HG02970 (cell line): ENCODE measurements at regions not wholly inside any gene's neighbourhood (a gene's known extent, or its start where the extent isn't known, plus 50 kb on each side); places are given as distances from the start of the nearest gene placed in this dataset.

ENCODE experiments used
- ATAC-seq: cut with Tn5 transposase; IDR thresholded peaks from one replicate; pipeline ENCODE4 v1.9.1; 2021; ENCODE audit warnings: mild to moderate bottlenecking, moderate library complexity, moderate number of reproducible peaks; ENCODE audit not compliant: unreplicated experiment, low FRiP score

GRCh38 chr2:133833746-133834145 lies 265.5 kb upstream of the NCKAP5 start:
- no peak for ATAC-seq

DNA sequence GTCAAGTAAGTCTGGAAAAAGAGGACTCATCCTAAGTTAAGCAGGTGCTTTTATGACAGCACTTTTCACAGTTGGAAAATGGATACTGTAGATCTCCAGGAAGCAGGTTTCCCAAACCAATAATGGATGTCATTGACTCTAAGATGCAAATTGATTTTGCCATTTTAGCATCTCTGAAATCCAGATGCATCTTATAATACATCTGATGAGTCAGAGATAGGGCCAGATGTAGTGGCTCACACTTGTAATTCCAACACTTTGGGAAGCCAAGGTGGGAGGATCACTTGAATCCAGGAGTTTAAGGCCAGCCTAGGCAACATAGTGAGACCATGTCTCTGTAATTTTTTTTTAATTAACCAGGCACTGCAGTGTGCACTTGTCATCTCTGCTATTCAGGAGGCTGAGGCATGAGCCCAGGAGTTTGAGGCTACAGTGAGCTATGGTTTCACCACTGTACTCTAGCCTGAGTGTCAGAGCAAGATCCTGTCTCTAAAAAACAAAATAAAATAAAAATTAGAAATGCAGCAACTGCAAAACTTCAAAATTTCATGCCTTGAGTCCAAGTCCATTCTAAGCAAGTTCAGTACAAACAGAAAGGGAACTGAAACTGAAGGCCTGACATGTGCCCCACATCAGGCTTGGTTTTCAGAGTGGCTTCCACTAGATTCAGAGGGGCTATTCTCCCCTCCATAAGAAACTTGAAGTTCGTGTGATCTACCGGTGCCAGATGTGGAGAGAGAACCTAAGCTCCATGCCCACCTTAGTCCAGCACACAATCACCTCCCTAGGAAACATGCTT lies 267.8 kb upstream of the NCKAP5 start:
- no peak for ATAC-seq

- ATAC-seq, result no peak
Observed at GRCh38 chr2:133836691-133837345, 268.6 kb upstream of the NCKAP5 start.

DNA sequence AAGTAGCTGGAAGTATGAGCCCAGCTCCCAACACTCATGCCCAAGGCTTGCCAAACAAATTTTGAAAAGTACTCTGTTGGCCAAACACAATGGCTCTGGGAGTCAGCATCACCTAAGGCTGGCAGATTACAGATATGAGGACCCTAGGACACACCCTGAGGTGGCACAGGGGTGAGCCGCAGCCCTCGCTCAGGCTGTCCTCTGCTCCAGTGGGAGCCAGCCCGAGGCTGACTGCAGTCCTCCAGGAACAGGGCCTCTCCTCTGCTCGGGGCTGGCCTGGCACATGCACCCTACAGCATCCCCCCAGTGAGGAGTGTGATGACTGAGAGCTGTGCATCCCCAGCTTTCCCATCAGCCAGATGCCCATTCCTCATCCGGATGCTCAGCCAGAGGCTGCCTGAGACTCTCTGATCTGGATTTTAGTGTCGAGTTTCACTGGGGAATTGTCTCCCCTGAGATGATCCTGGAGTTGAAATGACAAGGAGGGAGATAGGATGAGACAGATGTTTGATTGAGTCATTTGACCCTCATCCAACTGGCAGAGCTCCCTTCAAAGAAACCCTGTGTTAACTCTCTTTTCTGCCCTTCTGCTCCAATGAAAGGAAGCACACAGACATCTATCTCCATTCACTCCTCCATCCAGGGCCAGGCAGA lies 269.3 kb upstream of the NCKAP5 start:
- ATAC-seq, result no peak

GRCh38 chr2:133838642-133839365 lies 270.5 kb upstream of the NCKAP5 start:
- ATAC-seq, result no peak

GRCh38 chr2:133839677-133840076 lies 271.4 kb upstream of the NCKAP5 start:
- no peak for ATAC-seq

DNA sequence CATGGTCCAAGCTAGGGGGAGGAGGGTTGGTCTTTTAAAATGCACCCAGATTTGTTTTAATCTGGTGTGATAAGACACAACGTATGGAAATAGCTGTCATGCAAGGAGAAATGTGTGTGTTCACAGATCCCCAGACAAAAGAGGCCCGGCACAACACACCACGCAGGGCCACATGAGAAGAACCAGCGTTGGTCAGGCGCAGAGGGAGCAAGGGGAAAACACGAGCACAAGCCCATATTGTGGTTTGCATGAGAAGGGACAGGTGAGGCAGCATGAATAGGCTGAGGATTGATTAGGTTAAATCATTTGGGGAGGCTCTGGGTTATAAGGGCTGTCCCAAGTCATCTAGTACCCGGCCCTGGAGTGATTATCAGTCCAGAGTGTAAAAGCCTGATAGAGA lies 272.5 kb upstream of the NCKAP5 start:
- no peak for ATAC-seq

DNA sequence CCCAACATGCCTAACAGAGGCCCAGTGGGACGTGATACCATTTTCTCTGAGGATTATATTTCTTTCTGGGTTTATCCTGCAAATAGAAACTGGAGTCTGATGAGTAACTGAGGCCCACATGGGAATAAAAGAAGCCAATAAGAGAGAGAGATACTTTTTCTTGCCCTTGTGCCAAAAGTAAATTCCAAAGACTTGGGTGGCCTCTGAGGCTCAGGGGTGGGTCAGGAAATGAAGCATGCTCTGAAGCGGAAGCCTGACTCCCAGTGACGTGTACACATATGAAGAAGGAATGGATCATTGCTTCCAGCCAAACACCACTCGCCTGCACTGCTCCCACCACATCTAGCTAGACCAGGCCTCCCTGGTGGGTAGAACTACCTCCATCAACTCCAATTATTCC lies 273.6 kb upstream of the NCKAP5 start:
- no peak for ATAC-seq

GRCh38 chr2:133842446-133842845 lies 274.2 kb upstream of the NCKAP5 start:
- ATAC-seq, result no peak

DNA sequence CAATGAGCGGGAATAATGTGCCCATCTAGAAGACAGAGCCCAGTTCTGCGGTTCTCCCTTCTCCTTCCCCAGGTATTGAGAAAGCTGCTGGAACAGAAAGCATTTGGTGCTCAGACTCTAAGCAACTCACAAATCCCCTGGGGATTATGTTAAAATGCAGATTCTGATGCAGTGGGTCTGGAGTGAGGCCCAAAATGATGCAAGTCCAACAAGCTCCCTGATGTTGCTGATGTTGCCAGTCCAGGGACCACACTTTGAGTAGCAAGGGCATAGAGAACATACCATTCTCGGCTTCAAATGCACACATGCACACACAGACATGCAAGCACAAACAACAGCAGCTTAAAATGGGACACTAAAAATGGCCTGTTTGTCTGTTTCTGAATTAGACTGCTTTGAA lies 274.8 kb upstream of the NCKAP5 start:
- ATAC-seq, result no peak

DNA sequence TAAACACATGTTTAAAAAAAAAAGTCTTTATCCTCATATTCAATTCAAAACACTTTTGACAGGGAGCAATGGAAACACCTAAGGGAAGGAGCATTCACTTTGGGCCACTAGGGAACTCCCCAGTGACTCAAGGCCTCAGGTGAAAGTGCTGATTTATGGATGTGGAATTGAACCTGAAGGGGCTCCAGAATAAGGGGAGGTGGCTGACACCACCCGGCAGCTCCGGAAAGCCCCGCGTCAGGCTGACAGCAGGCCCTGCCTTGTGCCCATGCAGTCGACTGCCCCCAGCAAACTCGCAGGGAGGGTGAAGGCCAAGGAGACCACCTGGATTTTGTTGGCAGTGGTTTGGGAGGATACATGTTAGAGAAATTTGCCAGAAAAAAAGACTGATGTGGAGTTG lies 275.3 kb upstream of the NCKAP5 start:
- ATAC-seq, result no peak

DNA sequence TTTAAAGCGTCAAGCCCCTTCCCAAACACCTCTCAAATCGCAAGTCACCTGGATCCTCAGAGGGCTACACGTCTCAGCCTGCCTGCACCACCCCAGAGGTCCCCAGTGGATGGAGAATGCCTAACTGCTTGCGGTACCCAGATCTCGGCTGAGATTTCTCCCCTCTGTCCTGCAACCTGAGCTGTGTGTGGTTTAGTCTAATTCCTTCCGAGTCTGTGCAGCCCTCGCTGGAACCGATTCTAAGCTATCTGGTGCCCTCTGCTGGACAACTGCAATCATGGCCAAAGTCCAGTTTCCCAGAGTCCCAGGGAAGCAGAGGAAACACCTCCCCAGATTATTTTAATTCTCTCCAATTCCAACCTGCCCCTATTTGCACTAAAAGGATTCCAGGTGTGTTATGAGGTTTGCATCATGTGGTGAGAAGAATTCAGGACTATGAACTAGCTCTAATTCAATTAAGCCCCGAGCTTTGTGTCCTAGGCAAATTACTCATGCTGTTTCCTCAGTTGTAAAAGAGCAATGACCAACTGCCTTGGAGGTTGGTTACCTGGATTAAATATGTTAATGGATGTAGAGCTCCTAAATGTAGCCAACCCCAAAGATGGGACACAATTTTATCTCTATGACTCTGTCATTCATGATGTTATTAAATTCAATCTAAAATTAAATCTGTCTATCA lies 276.1 kb upstream of the NCKAP5 start:
- ATAC-seq, result no peak

- no peak for ATAC-seq
Observed at GRCh38 chr2:133846476-133846875, 278.2 kb upstream of the NCKAP5 start.

DNA sequence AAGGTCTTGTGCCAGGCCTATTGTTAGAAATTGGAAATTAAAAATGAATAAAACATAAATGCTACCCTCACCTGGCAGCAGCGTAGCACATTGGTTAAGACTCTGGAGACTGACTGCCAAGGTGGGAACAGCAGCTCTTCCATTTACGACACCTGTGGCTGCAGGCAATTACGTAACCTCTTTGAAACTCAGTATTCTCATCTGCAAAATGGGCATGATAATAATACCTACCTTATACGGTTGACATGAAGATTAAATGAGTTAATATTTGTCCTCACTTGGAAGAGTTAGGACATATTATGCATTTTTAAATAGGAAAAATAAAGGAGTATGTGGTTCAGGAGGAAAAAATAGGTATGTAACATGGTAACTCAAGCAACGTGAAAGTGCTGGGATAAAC lies 279.3 kb upstream of the NCKAP5 start:
- ATAC-seq, result no peak

- no peak for ATAC-seq
Observed at GRCh38 chr2:133848111-133848649, 279.9 kb upstream of the NCKAP5 start.

DNA sequence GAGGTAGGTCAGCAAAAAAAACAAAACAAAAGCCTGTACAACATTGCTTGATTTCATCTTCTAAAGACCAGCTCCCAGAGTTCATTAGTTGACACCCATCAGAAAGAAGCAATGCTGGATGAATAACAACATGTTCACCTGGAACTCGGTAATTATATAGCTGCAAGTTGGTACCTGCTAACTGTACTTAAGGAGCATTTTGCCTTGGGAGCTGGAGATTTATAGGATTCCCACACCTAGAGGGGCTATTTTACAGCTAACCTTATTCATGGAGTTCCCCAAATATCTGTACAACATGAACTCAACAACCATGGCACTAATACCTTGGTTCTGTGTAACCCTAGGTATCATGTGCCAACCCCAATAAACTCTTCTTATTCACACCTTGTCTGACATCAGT lies 281.1 kb upstream of the NCKAP5 start:
- ATAC-seq, result no peak

DNA sequence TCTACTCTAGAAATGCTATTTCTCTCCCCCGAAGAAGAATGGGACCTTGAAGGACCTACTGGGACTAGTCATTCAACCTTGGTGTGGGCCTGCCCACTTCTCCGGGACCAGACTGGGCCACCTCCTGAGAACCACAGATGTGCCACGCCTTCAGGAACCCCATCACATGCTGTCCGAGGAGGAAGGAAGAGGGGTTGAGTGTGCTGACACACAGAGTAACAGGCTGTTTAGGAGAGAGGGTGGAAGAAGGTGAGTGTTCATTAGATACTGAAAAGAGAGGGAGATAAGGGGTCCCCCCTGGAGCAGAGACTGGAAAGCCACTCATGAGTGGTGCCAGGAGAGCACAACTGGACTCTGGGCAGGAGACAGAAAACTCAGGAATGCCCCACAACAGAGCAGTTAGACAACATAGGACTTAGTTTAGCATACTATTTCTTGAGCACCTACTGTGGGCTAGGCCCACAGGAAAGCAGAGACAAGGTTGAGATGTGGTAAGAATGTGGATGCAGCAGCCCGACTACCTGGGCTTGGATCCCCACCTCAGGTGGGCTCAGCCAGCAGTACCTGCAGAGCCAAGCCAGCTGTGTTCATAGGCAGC lies 286.4 kb upstream of the NCKAP5 start:
- no peak for ATAC-seq

- no peak for ATAC-seq
Observed at GRCh38 chr2:133855526-133855925, 287.3 kb upstream of the NCKAP5 start.

DNA sequence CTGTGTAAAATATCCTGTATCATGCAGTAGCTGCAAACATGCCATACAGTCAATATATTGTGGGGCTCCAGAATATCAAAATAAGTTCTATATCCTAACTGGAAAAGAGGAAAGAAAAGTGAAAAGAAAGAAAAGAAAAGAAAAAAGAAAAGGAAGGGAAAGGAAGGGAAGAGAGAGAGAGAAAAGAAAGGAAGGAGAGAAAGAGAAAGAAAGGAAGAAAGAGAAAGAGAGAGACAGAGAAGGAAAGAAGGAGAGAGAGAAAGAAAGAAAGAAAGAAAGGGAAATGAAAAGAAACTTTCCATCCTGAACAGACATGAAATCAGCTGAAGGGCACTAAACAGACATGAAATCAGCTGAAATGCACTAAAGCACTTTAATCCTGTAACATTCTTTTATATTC lies 288.4 kb upstream of the NCKAP5 start:
- ATAC-seq, result no peak

DNA sequence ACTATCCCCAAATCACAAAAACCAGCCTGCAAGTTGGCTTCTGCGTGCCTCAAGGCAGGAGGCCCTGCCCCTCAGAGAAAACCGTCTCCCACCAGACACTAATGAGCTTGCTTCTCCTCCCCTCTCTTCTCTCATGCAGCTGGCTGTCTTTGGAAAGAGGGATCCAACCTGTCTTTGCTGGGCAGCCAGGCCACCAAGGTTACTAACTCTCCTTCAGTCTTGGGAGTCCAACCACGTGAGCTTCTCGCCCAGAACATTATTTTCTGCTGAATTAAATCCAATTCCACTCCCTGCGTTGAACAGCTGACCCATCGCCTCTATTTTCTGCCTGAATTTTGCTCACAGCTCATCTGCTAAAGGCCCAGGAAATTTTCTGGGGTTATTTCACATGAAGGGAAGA lies 291.3 kb upstream of the NCKAP5 start:
- ATAC-seq, result no peak
